HL-60 (cell line): ENCODE measurements at regions not wholly inside any gene's neighbourhood (a gene's known extent, or its start where the extent isn't known, plus 50 kb on each side); places are given as distances from the start of the nearest gene placed in this dataset.

ENCODE experiments used
- DNase-seq, 2 experiments: peaks; one replicate each; pipeline ENCODE4 v3.0.0-alpha.2; 2010 to 2020; ENCODE audit warnings: low read depth in 1 of 2, low spot score in 1 of 2
- H3K27ac ChIP-seq: fragments of 250-450 bp; sonication (Bioruptor Pico); replicated peaks from 2 replicates; pipeline ENCODE4 v1.5.1; 2020; ENCODE audit warnings: mild to moderate bottlenecking, moderate library complexity
- H3K27me3 ChIP-seq: fragments of 250-450 bp; sonication (Bioruptor Pico); 2 replicates; pipeline ENCODE4 v1.5.1; 2021; ENCODE audit warnings: mild to moderate bottlenecking, moderate library complexity; ENCODE audit not compliant: insufficient read depth, poor library complexity, severe bottlenecking
- H3K4me3 ChIP-seq: replicated peaks from 2 replicates; pipeline ENCODE4 v1.5.1; 2011; ENCODE audit warnings: mild to moderate bottlenecking, control low read depth, low read length; ENCODE audit not compliant: insufficient read depth
- GABPA ChIP-seq: IDR thresholded peaks from 2 replicates; pipeline ENCODE4 v1.6.1; 2012; ENCODE audit warnings: low read depth
- POLR2AphosphoS5 ChIP-seq: IDR thresholded peaks from 2 replicates; pipeline ENCODE4 v1.6.1; 2012; ENCODE audit warnings: low read depth
- SPI1 ChIP-seq: IDR thresholded peaks from 2 replicates; pipeline ENCODE4 v1.6.1; 2012; ENCODE audit warnings: low read depth, mild to moderate bottlenecking, borderline replicate concordance
- TF ChIP-seq, protein P1 (sequence below): IDR thresholded peaks from one replicate; pipeline ENCODE4 v1.5.1; 2011; ENCODE audit warnings: low read length, control low read depth, inconsistent platforms; ENCODE audit not compliant: insufficient read depth
- TF ChIP-seq, protein P2 (sequence below): IDR thresholded peaks from 2 replicates; pipeline ENCODE4 v1.6.1; 2012; ENCODE audit warnings: low read depth; ENCODE audit not compliant: insufficient replicate concordance

- TF ChIP-seq, protein P1, sequence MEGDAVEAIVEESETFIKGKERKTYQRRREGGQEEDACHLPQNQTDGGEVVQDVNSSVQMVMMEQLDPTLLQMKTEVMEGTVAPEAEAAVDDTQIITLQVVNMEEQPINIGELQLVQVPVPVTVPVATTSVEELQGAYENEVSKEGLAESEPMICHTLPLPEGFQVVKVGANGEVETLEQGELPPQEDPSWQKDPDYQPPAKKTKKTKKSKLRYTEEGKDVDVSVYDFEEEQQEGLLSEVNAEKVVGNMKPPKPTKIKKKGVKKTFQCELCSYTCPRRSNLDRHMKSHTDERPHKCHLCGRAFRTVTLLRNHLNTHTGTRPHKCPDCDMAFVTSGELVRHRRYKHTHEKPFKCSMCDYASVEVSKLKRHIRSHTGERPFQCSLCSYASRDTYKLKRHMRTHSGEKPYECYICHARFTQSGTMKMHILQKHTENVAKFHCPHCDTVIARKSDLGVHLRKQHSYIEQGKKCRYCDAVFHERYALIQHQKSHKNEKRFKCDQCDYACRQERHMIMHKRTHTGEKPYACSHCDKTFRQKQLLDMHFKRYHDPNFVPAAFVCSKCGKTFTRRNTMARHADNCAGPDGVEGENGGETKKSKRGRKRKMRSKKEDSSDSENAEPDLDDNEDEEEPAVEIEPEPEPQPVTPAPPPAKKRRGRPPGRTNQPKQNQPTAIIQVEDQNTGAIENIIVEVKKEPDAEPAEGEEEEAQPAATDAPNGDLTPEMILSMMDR = no peak
- no peak for TF ChIP-seq POLR2AphosphoS5
- TF ChIP-seq GABPA = no peak
- TF ChIP-seq, protein P2, sequence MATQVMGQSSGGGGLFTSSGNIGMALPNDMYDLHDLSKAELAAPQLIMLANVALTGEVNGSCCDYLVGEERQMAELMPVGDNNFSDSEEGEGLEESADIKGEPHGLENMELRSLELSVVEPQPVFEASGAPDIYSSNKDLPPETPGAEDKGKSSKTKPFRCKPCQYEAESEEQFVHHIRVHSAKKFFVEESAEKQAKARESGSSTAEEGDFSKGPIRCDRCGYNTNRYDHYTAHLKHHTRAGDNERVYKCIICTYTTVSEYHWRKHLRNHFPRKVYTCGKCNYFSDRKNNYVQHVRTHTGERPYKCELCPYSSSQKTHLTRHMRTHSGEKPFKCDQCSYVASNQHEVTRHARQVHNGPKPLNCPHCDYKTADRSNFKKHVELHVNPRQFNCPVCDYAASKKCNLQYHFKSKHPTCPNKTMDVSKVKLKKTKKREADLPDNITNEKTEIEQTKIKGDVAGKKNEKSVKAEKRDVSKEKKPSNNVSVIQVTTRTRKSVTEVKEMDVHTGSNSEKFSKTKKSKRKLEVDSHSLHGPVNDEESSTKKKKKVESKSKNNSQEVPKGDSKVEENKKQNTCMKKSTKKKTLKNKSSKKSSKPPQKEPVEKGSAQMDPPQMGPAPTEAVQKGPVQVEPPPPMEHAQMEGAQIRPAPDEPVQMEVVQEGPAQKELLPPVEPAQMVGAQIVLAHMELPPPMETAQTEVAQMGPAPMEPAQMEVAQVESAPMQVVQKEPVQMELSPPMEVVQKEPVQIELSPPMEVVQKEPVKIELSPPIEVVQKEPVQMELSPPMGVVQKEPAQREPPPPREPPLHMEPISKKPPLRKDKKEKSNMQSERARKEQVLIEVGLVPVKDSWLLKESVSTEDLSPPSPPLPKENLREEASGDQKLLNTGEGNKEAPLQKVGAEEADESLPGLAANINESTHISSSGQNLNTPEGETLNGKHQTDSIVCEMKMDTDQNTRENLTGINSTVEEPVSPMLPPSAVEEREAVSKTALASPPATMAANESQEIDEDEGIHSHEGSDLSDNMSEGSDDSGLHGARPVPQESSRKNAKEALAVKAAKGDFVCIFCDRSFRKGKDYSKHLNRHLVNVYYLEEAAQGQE = no peak
- no peak for TF ChIP-seq SPI1
- H3K4me3 ChIP-seq = no peak overlapping the region
- H3K27me3 ChIP-seq = no peaks in the 10 kb centered on the region
- DNase-seq = peak in 1 of 2 experiments; percentile 5
- no peak overlapping the region for H3K27ac ChIP-seq
Observed at GRCh38 chr7:67738958-67739357, 742.3 kb downstream of the TYW1 start.

GRCh38 chr7:67743501-67743900 lies 746.9 kb downstream of the TYW1 start:
- TF ChIP-seq POLR2AphosphoS5 (no peak), SPI1 (no peak), GABPA (no peak)
- TF ChIP-seq, protein P1 = no peak
- TF ChIP-seq, protein P2 = no peak
- DNase-seq = no peak
- Histone ChIP-seq H3K27ac (no peak overlapping the region), H3K4me3 (no peak overlapping the region), H3K27me3 (no peaks in the 10 kb centered on the region)

GRCh38 chr7:67752227-67752626 lies 755.6 kb downstream of the TYW1 start:
- TF ChIP-seq SPI1 = no peak
- no peak overlapping the region for H3K27ac ChIP-seq
- no peak for DNase-seq
- no peak overlapping the region for H3K4me3 ChIP-seq
- H3K27me3 ChIP-seq = no peaks in the 10 kb centered on the region

GRCh38 chr7:67753891-67754290 lies 757.3 kb downstream of the TYW1 start:
- H3K27ac ChIP-seq = no peak overlapping the region
- DNase-seq = no peak
- H3K27me3 ChIP-seq = no peaks in the 10 kb centered on the region
- TF ChIP-seq GABPA = no peak
- TF ChIP-seq, protein P2 = no peak
- TF ChIP-seq POLR2AphosphoS5 = no peak
- no peak for TF ChIP-seq SPI1
- TF ChIP-seq, protein P1 = no peak
- H3K4me3 ChIP-seq = no peak overlapping the region
